Prostate gland (tissue), 2 donors: ENCODE measurements at regions not wholly inside any gene's neighbourhood (a gene's known extent, or its start where the extent isn't known, plus 50 kb on each side); places are given as distances from the start of the nearest gene placed in this dataset.

ENCODE experiments used
- DNase-seq: peaks from one replicate; pipeline ENCODE4 v3.0.0-alpha.2; 2019; ENCODE audit warnings: low spot score
- H3K27ac ChIP-seq, 2 donors: fragments of 200-600 bp; sonication (generic); 2 replicates each; pipeline ENCODE4 v1.5.1; 2017 to 2019
- H3K27me3 ChIP-seq: fragments of 200-600 bp; sonication (generic); replicated peaks from 2 replicates; pipeline ENCODE4 v1.5.1; 2019; ENCODE audit not compliant: insufficient read depth
- H3K36me3 ChIP-seq, 2 donors: fragments of 200-600 bp; sonication (generic); 1 replicate in 1 of 2; 2 replicates in 1 of 2; pipeline versions ENCODE4 v1.5.1 to v1.8.1; 2017 to 2019
- H3K4me1 ChIP-seq: fragments of 200-600 bp; sonication (generic); replicated peaks from 2 replicates; pipeline ENCODE4 v1.5.1; 2019
- H3K4me3 ChIP-seq, 2 donors: fragments of 200-600 bp; sonication (generic); 2 replicates each; pipeline ENCODE4 v1.5.1; 2017 to 2019
- H3K9me3 ChIP-seq: fragments of 200-600 bp; sonication (generic); 2 replicates; pipeline ENCODE4 v1.5.1; 2017
- CTCF ChIP-seq, 4 experiments: fragments of 200-600 bp in 2 of 4; fragments of 450-650 bp in 2 of 4; sonication (generic) in 2 of 4; IDR thresholded peaks; 1 replicate in 3 of 4; 2 replicates in 1 of 4; pipeline ENCODE4 v1.5.1; 2016 to 2019; ENCODE audit warnings: antibody characterized with exemption in 4 of 4, mild to moderate bottlenecking in 2 of 4, moderate library complexity in 2 of 4
- POLR2A ChIP-seq: fragments of 450-650 bp; IDR thresholded peaks from one replicate; pipeline ENCODE4 v1.6.1; 2016; ENCODE audit warnings: antibody characterized with exemption, mild to moderate bottlenecking
- POLR2AphosphoS5 ChIP-seq: sonication (generic); formaldehyde crosslinking; IDR thresholded peaks from one replicate; pipeline ENCODE4 v1.6.1; 2017; ENCODE audit warnings: antibody characterized with exemption
- WGBS: methylation state at CpG from one replicate; pipeline ENCODE4 v1.1.5; 2018; 5-methylcytosine and 5-hydroxymethylcytosine counted together
- intact Hi-C: fragments of 100-400 bp; cut with DNase I; formaldehyde crosslinking; loops from one replicate; pipeline ENCODE4 v1.14.2; 2022

GRCh38 chr4:101600287-101600686 lies 190.2 kb upstream of the BANK1 start:
- Histone ChIP-seq H3K27ac (no peak overlapping the region), H3K9me3 (no peaks in the 10 kb centered on the region), H3K4me3 (no peak overlapping the region), H3K27me3 (no peaks in the 10 kb centered on the region), H3K36me3 (no peaks in the 10 kb centered on the region), H3K4me1 (no peaks in the 10 kb centered on the region)
- TF ChIP-seq CTCF (IDR thresholded peaks at IDR 0.05) (no peak), POLR2AphosphoS5 (no peak), POLR2A (no peak)
- DNase-seq: no peak
- intact Hi-C loops: no loop called here
- 92% methylated on average over 2 of the region's 2 CpGs for WGBS

GRCh38 chr4:101599620-101600019 lies 190.9 kb upstream of the BANK1 start:
- DNase-seq: no peak
- Histone ChIP-seq H3K27me3 (no peaks in the 10 kb centered on the region), H3K27ac (no peak overlapping the region), H3K36me3 (no peaks in the 10 kb centered on the region), H3K9me3 (no peaks in the 10 kb centered on the region), H3K4me3 (no peak overlapping the region), H3K4me1 (no peaks in the 10 kb centered on the region)
- TF ChIP-seq CTCF (IDR thresholded peaks at IDR 0.05) (no peak), POLR2AphosphoS5 (no peak), POLR2A (no peak)
- intact Hi-C loops: no loop called here
- 59% methylated on average over 4 of the region's 4 CpGs for WGBS

- H3K27me3 ChIP-seq: no peaks in the 10 kb centered on the region
- H3K27ac ChIP-seq: no peak overlapping the region
- 71% methylated on average over 2 of the region's 2 CpGs for WGBS
- no peak for TF ChIP-seq POLR2A
- no peak for TF ChIP-seq POLR2AphosphoS5
- TF ChIP-seq CTCF (IDR thresholded peaks at IDR 0.05): no peak
- H3K4me3 ChIP-seq: no peak overlapping the region
- intact Hi-C loops: no loop called here
- H3K36me3 ChIP-seq: no peaks in the 10 kb centered on the region
- H3K4me1 ChIP-seq: no peaks in the 10 kb centered on the region
- DNase-seq: no peak
- H3K9me3 ChIP-seq: no peaks in the 10 kb centered on the region
These were observed 193.6 kb upstream of the BANK1 start for GRCh38 chr4:101596781-101597552.

- H3K4me1 ChIP-seq: no peaks in the 10 kb centered on the region
- H3K9me3 ChIP-seq: no peaks in the 10 kb centered on the region
- TF ChIP-seq POLR2A (no peak), CTCF (IDR thresholded peaks at IDR 0.05) (no peak), POLR2AphosphoS5 (no peak)
- H3K27me3 ChIP-seq: no peaks in the 10 kb centered on the region
- intact Hi-C loops: no loop called here
- H3K4me3 ChIP-seq: no peak overlapping the region
- no peak overlapping the region for H3K27ac ChIP-seq
- no peaks in the 10 kb centered on the region for H3K36me3 ChIP-seq
- WGBS: 94% methylated on average over 11 of the region's 11 CpGs
- DNase-seq: no peak
These were observed 195.9 kb upstream of the BANK1 start for GRCh38 chr4:101594588-101594987.

- no peaks in the 10 kb centered on the region for H3K9me3 ChIP-seq
- DNase-seq: no peak
- H3K4me1 ChIP-seq: no peaks in the 10 kb centered on the region
- TF ChIP-seq POLR2AphosphoS5 (no peak), CTCF (IDR thresholded peaks at IDR 0.05) (no peak), POLR2A (no peak)
- H3K4me3 ChIP-seq: no peak overlapping the region
- intact Hi-C loops: no loop called here
- H3K36me3 ChIP-seq: no peaks in the 10 kb centered on the region
- no peaks in the 10 kb centered on the region for H3K27me3 ChIP-seq
- no peak overlapping the region for H3K27ac ChIP-seq
- WGBS: 95% methylated on average over 2 of the region's 2 CpGs
These were observed 196.9 kb upstream of the BANK1 start for GRCh38 chr4:101593666-101594065.
